Gastroesophageal sphincter (tissue), 3 donors: ENCODE measurements at regions not wholly inside any gene's neighbourhood (a gene's known extent, or its start where the extent isn't known, plus 50 kb on each side); places are given as distances from the start of the nearest gene placed in this dataset.

Experiments used
- CTCF ChIP-seq, 4 experiments: fragments of 200-600 bp in 2 of 4; fragments of 450-650 bp in 2 of 4; sonication (generic) in 1 of 4; IDR thresholded peaks; one replicate each; pipeline ENCODE4 v1.5.1; 2017 to 2019; ENCODE audit warnings: antibody characterized with exemption in 4 of 4, mild to moderate bottlenecking in 2 of 4, moderate library complexity in 2 of 4
- EP300 ChIP-seq: sonication (generic); formaldehyde crosslinking; IDR thresholded peaks from one replicate; pipeline ENCODE4 v1.6.1; 2017; ENCODE audit warnings: antibody characterized with exemption, mild to moderate bottlenecking
- POLR2A ChIP-seq, 2 donors: fragments of 450-650 bp; IDR thresholded peaks; one replicate each; pipeline ENCODE4 v1.6.1; 2017; ENCODE audit warnings: antibody characterized with exemption in 2 of 2, mild to moderate bottlenecking in 2 of 2, moderate library complexity in 1 of 2
- POLR2AphosphoS5 ChIP-seq: sonication (generic); formaldehyde crosslinking; IDR thresholded peaks from one replicate; pipeline ENCODE4 v1.6.1; 2017; ENCODE audit warnings: antibody characterized with exemption

DNA sequence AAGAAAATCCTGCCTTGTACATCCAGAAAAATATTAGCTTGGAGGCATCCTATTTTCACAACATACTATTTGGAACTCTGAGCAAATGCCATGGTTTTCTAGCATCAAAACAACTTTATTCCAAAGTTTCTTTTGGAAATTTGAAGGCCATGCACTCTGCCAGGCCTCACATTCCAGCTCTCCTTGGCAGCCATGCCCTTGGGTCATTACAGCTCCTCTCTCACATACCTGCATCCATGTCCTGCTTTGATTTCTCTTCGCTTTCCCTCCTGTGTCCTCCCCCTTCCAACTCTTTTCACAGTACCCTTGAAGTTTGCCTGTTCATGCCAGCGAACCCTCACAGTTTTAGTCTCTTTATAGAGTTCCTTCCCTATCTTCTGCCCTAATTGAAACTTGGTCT lies 70.9 kb upstream of the TPRG1 start:
- TF ChIP-seq CTCF (IDR thresholded peaks at IDR 0.05) = no peak
- no peak for TF ChIP-seq POLR2A (IDR thresholded peaks at IDR 0.05)
- TF ChIP-seq EP300 = no peak
- TF ChIP-seq POLR2AphosphoS5 = no peak
